AG04450 (cell line): ENCODE measurements at regions not wholly inside any gene's neighbourhood (a gene's known extent, or its start where the extent isn't known, plus 50 kb on each side); places are given as distances from the start of the nearest gene placed in this dataset.

Source experiments
- CTCF ChIA-PET: fragments of 300-600, 350-600 bp; formaldehyde crosslinking; extraction: SDS; loops from one replicate; lab custom pipeline; 2022; ENCODE audit warnings: antibody characterized with exemption, inconsistent platforms; lab: Charles Lee
- POLR2A ChIA-PET: fragments of 350-600 bp; formaldehyde crosslinking; extraction: SDS; loops from one replicate; lab custom pipeline; 2021; ENCODE audit warnings: antibody characterized with exemption, inconsistent platforms; lab: Yijun Ruan, JAX
- DNase-seq: peaks from one replicate; pipeline ENCODE4 v3.0.0-alpha.2; 2011; ENCODE audit warnings: low read depth, low spot score
- H3K27ac ChIP-seq: one replicate; pipeline ENCODE4 v1.5.1; 2012; ENCODE audit warnings: low read depth, low read length, control low read depth
- H3K27me3 ChIP-seq: one replicate; pipeline ENCODE4 v1.6.0; 2012; ENCODE audit warnings: low read length; ENCODE audit not compliant: control insufficient read depth, insufficient read depth
- H3K4me3 ChIP-seq: 2 replicates; pipeline ENCODE4 v1.5.1; 2011; ENCODE audit warnings: mild to moderate bottlenecking, low read depth, low read length, control low read depth
- H3K9me3 ChIP-seq: 2 replicates; pipeline ENCODE4 v1.5.1; 2012; ENCODE audit warnings: low read length; ENCODE audit not compliant: control insufficient read depth, insufficient read depth
- TF ChIP-seq, protein P1 (sequence below): IDR thresholded peaks from 2 replicates; pipeline ENCODE4 v1.5.1; 2011; ENCODE audit warnings: low read depth, low read length, control low read depth, inconsistent platforms

GRCh38 chr4:111681270-111681669 is 464.0 kb upstream of the FAM241A start:
- H3K27me3 ChIP-seq = no peaks in the 10 kb centered on the region

DNA sequence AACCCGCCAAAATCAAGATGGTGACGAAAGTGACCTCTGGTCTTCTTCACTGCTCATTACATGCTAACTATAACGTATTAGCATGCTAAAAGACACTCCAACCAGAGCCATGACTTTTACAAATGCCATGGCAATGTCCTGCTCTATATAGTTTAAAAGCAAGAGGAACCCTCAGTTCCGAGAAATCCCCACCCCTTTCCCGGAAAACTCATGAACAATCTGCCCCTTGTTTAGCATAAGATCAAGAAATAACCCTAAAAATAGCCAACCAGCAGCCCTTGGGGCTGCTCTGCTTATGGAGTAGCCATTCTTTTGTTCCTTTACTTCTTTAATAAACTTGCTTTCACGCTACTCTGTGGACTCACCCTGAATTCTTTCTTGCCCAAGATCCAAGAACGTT is 463.5 kb upstream of the FAM241A start:
- ChIA-PET CTCF (no interaction called here), POLR2A (no interaction called here)
- H3K9me3 ChIP-seq = no peaks in the 10 kb centered on the region
- H3K4me3 ChIP-seq = no peak overlapping the region
- TF ChIP-seq, protein P1, sequence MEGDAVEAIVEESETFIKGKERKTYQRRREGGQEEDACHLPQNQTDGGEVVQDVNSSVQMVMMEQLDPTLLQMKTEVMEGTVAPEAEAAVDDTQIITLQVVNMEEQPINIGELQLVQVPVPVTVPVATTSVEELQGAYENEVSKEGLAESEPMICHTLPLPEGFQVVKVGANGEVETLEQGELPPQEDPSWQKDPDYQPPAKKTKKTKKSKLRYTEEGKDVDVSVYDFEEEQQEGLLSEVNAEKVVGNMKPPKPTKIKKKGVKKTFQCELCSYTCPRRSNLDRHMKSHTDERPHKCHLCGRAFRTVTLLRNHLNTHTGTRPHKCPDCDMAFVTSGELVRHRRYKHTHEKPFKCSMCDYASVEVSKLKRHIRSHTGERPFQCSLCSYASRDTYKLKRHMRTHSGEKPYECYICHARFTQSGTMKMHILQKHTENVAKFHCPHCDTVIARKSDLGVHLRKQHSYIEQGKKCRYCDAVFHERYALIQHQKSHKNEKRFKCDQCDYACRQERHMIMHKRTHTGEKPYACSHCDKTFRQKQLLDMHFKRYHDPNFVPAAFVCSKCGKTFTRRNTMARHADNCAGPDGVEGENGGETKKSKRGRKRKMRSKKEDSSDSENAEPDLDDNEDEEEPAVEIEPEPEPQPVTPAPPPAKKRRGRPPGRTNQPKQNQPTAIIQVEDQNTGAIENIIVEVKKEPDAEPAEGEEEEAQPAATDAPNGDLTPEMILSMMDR = no peak
- H3K27ac ChIP-seq = no peak overlapping the region
- no peak for DNase-seq
- no peaks in the 10 kb centered on the region for H3K27me3 ChIP-seq

More at GRCh38 chr4:111681270-111681669, 464.0 kb upstream of the FAM241A start:
- TF ChIP-seq, protein P1 = no peak
- DNase-seq = no peak
- CTCF ChIA-PET = no interaction called here
- POLR2A ChIA-PET = no interaction called here
- H3K4me3 ChIP-seq = no peak overlapping the region
- H3K9me3 ChIP-seq = no peaks in the 10 kb centered on the region
- H3K27ac ChIP-seq = no peak overlapping the region

DNA sequence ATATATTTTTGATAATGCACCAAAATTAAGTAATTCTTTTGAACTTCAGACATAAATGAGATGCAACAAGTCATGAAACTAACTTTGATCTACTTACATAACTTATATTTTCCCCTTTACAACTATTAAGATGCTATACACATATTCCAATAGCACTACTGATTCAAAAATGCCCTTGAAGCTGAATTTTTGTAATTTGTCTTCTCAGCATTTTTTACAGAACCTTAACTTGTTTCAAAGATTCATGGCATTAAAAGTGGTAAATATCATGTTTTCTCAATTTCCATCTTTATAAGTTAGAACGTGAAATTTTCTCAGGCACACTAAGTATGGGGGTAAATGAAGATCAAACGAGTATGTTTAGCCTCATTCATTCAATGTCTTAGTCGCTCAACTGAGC is 460.0 kb upstream of the FAM241A start:
- Histone ChIP-seq H3K27ac (no peak overlapping the region), H3K4me3 (no peak overlapping the region), H3K9me3 (no peaks in the 10 kb centered on the region), H3K27me3 (no peaks in the 10 kb centered on the region)
- TF ChIP-seq, protein P1 = no peak
- no peak for DNase-seq
- CTCF ChIA-PET = no interaction called here
- POLR2A ChIA-PET = no interaction called here

GRCh38 chr4:111689214-111689613 is 456.0 kb upstream of the FAM241A start:
- Histone ChIP-seq H3K9me3 (no peaks in the 10 kb centered on the region), H3K4me3 (no peak overlapping the region), H3K27me3 (no peaks in the 10 kb centered on the region), H3K27ac (no peak overlapping the region)
- ChIA-PET CTCF (no interaction called here), POLR2A (no interaction called here)
- DNase-seq = no peak
- TF ChIP-seq, protein P1 = no peak

GRCh38 chr4:111689731-111690130 is 455.5 kb upstream of the FAM241A start:
- DNase-seq = no peak
- POLR2A ChIA-PET = no interaction called here
- Histone ChIP-seq H3K4me3 (no peak overlapping the region), H3K27ac (no peak overlapping the region), H3K9me3 (no peaks in the 10 kb centered on the region), H3K27me3 (no peaks in the 10 kb centered on the region)
- TF ChIP-seq, protein P1 = no peak
- CTCF ChIA-PET = no interaction called here
